ENCODE measurements at regions not wholly inside any gene's neighbourhood (a gene's known extent, or its start where the extent isn't known, plus 50 kb on each side); places are given as distances from the start of the nearest gene placed in this dataset.

GRCh38 chr7:28351450-28351849 lies 60.9 kb upstream of the CREB5 start:
- TF ChIP-seq HDGF (IDR thresholded peaks at IDR 0.05; ENCODE audit: borderline replicate concordance) (no peak), ELF4 (IDR thresholded peaks at IDR 0.05) (no peak), ZNF384 (IDR thresholded peaks at IDR 0.05) (no peak), FOXK2 (IDR thresholded peaks at IDR 0.05) (no peak), SP1 (IDR thresholded peaks at IDR 0.05) (no peak), LEF1 (IDR thresholded peaks at IDR 0.05; ENCODE audit: borderline replicate concordance) (no peak), BHLHE40 (IDR thresholded peaks at IDR 0.05; ENCODE audit: borderline replicate concordance) (no peak), FOXA1 (IDR thresholded peaks at IDR 0.05) (no peak)
